GM19463 (cell line): ENCODE measurements at regions not wholly inside any gene's neighbourhood (a gene's known extent, or its start where the extent isn't known, plus 50 kb on each side); places are given as distances from the start of the nearest gene placed in this dataset.
"Not testable (repeated sequence)": the region's sequence is repeated elsewhere in the genome, so short reads cannot be mapped to it uniquely, and the experiment has no call there.

Source experiments
- ATAC-seq: cut with Tn5 transposase; IDR thresholded peaks from one replicate; pipeline ENCODE4 v1.9.1; 2021; ENCODE audit warnings: mild to moderate bottlenecking, moderate library complexity; ENCODE audit not compliant: unreplicated experiment

DNA sequence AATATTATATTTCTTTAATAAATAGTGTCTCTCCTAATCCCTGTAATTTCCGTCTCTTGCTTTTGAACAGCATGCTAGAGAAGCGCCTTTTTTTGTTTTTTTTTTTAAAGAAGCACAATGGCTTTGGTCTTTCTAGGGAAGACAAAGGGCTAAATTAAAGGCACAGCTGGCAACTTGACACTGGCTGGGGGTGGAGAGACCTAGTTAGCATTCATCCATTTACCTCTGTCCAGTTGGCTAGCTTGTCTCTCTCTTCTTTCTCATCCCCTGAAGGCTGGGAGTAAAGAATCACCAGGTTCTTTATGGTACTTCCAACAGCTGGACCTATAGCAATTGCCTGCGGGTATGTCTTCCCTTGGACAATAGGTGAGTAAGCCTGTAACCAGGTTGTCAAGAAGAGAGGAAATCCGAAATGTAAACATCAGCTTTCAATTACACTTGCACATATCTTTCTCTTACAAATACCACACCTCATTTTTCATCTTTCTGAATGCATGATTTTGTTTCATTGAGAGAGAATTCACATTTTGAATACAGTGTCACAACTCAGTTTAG, 178.4 kb upstream of the GPR101 start:
- no peak for ATAC-seq

DNA sequence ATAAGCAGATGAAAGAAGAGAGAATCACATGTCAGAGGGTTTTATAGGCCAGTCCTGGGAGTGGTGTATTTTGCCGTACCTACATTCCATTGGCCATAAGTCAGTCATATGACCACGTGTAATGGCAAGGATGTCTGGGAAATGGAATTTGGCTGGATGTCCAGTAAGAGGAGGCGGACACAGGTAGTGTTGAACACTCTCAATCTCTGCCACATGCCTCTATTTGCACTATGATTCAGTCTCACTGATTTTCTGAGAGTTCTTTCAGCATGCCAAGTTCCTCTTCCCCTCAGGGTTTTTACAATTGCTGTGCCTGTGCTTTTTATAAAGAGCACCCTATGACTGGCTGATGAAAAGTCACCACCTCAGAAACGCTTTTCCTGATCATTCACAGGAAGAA, 164.2 kb upstream of the GPR101 start:
- no peak for ATAC-seq

- no peak for ATAC-seq
Measured at GRCh38 chrX:137195991-137196390, 162.2 kb upstream of the GPR101 start.

DNA sequence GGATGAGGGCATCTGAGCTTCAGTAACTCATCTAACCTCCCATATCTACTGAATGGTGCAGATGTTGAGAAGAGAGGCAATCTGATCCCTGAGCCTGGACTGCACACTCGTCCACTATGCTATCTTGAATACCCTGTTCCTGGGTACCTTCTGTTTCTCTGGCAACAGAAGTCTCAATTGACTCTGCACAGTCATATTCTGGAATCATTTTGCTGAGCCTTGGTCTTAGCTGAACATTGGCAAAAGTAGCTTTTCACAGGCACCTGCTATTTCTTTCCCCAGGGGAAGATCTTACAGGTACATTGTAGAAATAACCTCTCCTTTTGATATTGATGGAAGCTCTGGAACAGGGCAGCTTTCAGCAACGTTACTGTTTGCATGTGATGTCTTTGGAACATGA, 161.5 kb upstream of the GPR101 start:
- no peak for ATAC-seq

- peak; percentile 50 for ATAC-seq
Measured at GRCh38 chrX:137194164-137194563, 160.4 kb upstream of the GPR101 start.

DNA sequence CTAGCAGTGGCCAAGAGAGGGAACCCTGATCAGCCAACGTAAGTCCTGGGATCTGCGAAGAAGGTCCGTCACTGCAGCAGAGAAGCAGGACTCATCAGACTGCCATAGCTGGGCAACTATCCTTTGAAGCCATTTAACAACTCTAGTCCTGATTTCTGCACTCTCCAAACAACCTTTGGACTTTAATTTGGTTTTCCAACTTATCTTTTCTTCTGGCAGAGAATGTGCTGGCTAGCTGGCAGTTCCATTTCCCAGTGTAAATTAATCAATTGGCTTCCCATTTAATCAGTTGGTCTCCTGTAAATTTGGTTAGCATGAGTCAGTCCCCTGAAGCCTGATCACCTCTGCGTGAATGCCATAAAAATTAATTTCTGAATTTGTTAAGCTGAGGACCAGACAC, 153.7 kb upstream of the GPR101 start:
- no peak for ATAC-seq

DNA sequence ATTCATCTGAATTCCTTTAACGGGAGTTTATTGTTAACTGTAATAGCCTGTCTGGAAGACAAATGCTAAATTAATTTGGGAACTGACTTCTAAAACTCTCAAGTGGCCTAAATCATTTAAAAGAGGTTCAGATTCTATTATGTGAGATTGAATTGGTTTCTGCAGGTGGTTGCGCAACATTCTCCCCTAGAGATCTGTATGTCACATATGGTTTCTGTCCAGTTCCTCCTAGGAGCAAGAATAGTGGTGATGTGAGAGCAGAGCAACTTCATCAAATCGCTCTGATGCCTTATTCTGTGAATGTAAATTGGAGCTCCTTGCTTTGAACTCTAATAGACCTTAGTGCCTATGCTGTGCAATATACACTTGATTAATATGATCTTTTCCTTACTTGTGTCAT, 144.6 kb upstream of the GPR101 start:
- ATAC-seq, result no peak

- ATAC-seq, result no peak
Measured at GRCh38 chrX:137172317-137172948, 138.6 kb upstream of the GPR101 start.

DNA sequence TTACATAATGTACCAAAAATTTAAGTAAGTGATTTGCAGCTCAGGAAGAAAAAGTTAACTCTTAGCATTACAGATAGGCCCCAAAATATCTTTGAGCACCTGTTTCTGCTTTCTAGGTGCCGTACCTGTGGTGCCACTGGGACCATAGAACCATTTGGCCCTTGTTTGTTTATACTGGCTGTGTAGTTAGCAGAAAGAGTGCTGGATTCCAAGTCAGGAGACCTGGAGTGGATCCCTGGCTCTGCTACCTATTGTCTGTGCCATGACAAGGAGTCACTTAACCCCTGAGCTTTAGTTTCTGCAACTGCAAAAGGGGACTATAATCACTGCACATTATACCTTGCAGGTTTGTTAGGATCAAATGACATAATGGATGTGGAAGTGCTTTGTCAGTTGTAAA, 137.8 kb upstream of the GPR101 start:
- ATAC-seq, result no peak

- no peak for ATAC-seq
Measured at GRCh38 chrX:137166591-137166990, 132.8 kb upstream of the GPR101 start.

GRCh38 chrX:137164329-137164728, 130.5 kb upstream of the GPR101 start:
- no peak for ATAC-seq

DNA sequence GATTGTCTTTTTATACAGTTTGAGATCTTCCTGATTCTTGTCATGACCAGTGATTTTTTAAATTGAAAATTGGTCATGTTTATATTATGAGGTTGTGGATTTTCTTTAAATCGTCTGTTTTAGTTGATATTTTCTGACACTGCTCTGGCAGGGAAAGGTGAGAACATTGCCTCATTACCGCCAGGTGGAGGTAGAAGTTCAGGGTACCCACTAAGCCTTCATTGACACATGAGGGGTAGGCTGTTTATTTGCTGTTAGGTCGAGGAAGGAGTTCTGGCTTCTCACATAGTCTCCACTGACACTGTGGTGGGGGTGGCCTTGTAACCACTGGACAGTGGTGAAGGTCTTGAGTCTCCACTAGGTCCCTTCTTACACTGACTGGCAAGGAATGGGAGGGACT, 117.6 kb upstream of the GPR101 start:
- no peak for ATAC-seq

GRCh38 chrX:137143864-137144263, 110.1 kb upstream of the GPR101 start:
- ATAC-seq, result no peak

- not testable (repeated sequence) for ATAC-seq
Measured at GRCh38 chrX:137122651-137123050, 88.9 kb upstream of the GPR101 start.

- ATAC-seq, result no peak
Measured at GRCh38 chrX:137119049-137119448, 85.3 kb upstream of the GPR101 start.

GRCh38 chrX:137118536-137118935, 84.7 kb upstream of the GPR101 start:
- ATAC-seq, result no peak

DNA sequence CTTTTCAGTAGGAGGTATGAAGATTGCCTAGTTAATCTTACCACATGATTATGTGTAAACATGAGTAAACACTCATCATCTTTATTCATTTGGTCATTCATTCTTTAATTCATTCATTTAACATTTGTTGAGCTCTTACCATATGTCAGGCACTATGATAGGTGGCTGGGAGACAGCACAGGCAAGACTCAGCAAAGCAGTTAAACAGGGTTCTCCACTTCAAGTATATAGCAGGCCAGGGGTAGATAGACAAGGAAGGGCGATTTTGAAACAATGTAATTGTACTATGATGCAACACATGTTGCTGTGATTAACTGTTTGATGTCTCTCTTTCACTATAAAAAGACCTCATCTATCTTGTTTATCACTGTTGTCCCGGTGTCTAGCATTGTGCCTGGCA, 84.3 kb upstream of the GPR101 start:
- ATAC-seq, result no peak

DNA sequence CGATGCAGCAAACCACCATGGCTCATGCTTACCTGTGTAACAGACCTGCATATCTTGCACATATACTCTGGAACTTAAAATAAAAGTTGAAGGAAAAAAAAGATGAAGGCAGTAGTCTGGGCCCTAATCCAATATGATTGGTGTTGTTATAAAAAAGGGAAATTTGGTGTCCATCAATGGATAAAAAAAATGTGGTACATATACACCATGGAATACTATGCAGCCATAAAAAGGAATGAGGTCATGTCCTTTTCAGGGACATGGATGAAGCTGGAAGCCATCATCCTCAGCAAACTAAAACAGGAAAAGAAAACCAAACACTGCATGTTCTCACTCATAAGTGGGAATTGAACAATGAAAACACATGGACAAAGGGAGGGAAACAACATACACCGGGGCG, 74.1 kb upstream of the GPR101 start:
- not testable (repeated sequence) for ATAC-seq

- no peak for ATAC-seq
Measured at GRCh38 chrX:137101273-137101990, 67.6 kb upstream of the GPR101 start.
